ENCODE measurements at regions not wholly inside any gene's neighbourhood (a gene's known extent, or its start where the extent isn't known, plus 50 kb on each side); places are given as distances from the start of the nearest gene placed in this dataset.
"Not testable (repeated sequence)": the region's sequence is repeated elsewhere in the genome, so short reads cannot be mapped to it uniquely, and the experiment has no call there.

- DNase-seq (ENCODE audit: low read depth) = no peak
These were observed 280.1 kb downstream of the PTH2R start for GRCh38 chr2:208686665-208687064.

- not testable (repeated sequence) for DNase-seq (ENCODE audit: low read depth)
These were observed 281.1 kb downstream of the PTH2R start for GRCh38 chr2:208687720-208688119.

GRCh38 chr2:208698114-208698513, 291.5 kb downstream of the PTH2R start:
- DNase-seq (ENCODE audit: low read depth) = no peak

- no peak for DNase-seq (ENCODE audit: low read depth)
These were observed 301.9 kb downstream of the PTH2R start for GRCh38 chr2:208708486-208708885.

- DNase-seq (ENCODE audit: low read depth) = no peak
These were observed 305.0 kb downstream of the PTH2R start for GRCh38 chr2:208711598-208711997.

- no peak for DNase-seq (ENCODE audit: low read depth)
These were observed 306.6 kb downstream of the PTH2R start for GRCh38 chr2:208713066-208713745.

GRCh38 chr2:208718828-208719227, 312.2 kb downstream of the PTH2R start:
- DNase-seq (ENCODE audit: low read depth) = no peak

GRCh38 chr2:208722731-208723130, 316.1 kb downstream of the PTH2R start:
- no peak for DNase-seq (ENCODE audit: low read depth)

GRCh38 chr2:208725280-208725679, 318.7 kb downstream of the PTH2R start:
- DNase-seq (ENCODE audit: low read depth) = no peak

GRCh38 chr2:208726242-208726641, 319.6 kb downstream of the PTH2R start:
- DNase-seq (ENCODE audit: low read depth) = no peak

- DNase-seq (ENCODE audit: low read depth) = not testable (repeated sequence)
These were observed 345.2 kb downstream of the PTH2R start for GRCh38 chr2:208751663-208752415.

- no peak for DNase-seq (ENCODE audit: low read depth)
These were observed 350.8 kb downstream of the PTH2R start for GRCh38 chr2:208757364-208757763.

- DNase-seq (ENCODE audit: low read depth) = not testable (repeated sequence)
These were observed 366.5 kb downstream of the PTH2R start for GRCh38 chr2:208773074-208773473.

GRCh38 chr2:208781166-208781565, 374.6 kb downstream of the PTH2R start:
- DNase-seq (ENCODE audit: low read depth) = no peak

- no peak for DNase-seq (ENCODE audit: low read depth)
These were observed 375.5 kb downstream of the PTH2R start for GRCh38 chr2:208782097-208782496.

- DNase-seq (ENCODE audit: low read depth) = no peak
These were observed 376.6 kb downstream of the PTH2R start for GRCh38 chr2:208783184-208783583.

GRCh38 chr2:208784774-208785173, 378.2 kb downstream of the PTH2R start:
- DNase-seq (ENCODE audit: low read depth) = not testable (repeated sequence)

- DNase-seq (ENCODE audit: low read depth) = no peak
These were observed 384.7 kb downstream of the PTH2R start for GRCh38 chr2:208791257-208791656.

GRCh38 chr2:208792766-208793165, 386.2 kb downstream of the PTH2R start:
- no peak for DNase-seq (ENCODE audit: low read depth)

GRCh38 chr2:208793434-208793833, 386.8 kb downstream of the PTH2R start:
- DNase-seq (ENCODE audit: low read depth) = no peak

- DNase-seq (ENCODE audit: low read depth) = no peak
These were observed 387.8 kb downstream of the PTH2R start for GRCh38 chr2:208794288-208794975.

GRCh38 chr2:208798698-208799097, 392.1 kb downstream of the PTH2R start:
- no peak for DNase-seq (ENCODE audit: low read depth)

GRCh38 chr2:208799397-208799796, 392.8 kb downstream of the PTH2R start:
- DNase-seq (ENCODE audit: low read depth) = no peak
